ENCODE measurements at regions not wholly inside any gene's neighbourhood (a gene's known extent, or its start where the extent isn't known, plus 50 kb on each side); places are given as distances from the start of the nearest gene placed in this dataset.

- no peak for DNase-seq
Measured at GRCh38 chr9:23551929-23552707, 273.9 kb downstream of the ELAVL2 start.

GRCh38 chr9:23552876-23553601 lies 273.0 kb downstream of the ELAVL2 start:
- no peak for DNase-seq

GRCh38 chr9:23554686-23555085 lies 271.4 kb downstream of the ELAVL2 start:
- DNase-seq = no peak

DNA sequence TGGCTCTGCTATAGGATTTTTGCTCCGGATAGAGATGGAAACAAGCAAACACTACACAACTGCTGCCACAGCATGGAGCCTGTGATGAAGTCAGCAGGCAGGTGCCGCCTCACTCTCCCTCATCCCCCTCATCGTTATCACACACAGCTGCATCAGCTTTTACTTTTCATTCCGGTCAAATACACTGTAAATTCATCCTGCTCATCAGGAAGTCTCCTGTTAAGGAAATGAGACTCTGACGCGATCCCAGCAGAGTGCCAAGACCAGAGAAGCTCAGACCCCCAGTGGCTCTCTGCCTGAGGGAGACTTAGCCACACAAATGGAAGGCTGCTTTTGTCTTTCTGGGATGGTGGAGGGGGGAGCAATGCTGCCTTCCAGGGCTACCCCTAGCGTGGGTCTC lies 270.2 kb downstream of the ELAVL2 start:
- DNase-seq = no peak

GRCh38 chr9:23556459-23556858 lies 269.6 kb downstream of the ELAVL2 start:
- no peak for DNase-seq

DNA sequence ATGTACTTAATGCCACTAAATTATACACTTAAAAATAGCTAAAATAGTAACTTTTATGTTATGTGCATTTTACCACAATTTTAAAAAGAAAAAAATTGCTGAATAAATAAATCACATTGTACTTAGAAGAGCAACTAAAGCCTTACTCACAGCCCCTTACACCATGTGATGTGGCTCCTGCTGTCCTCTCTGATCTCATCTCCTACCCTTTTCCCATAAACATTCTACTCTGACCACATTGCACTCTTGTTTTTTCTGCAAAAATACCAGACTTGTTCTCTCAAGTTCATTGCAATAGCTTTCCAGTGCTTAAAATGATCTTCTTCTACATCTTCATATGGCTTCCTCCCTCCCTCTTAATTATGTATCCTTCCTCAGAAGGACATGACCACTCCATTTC lies 268.4 kb downstream of the ELAVL2 start:
- no peak for DNase-seq

- DNase-seq = no peak
Measured at GRCh38 chr9:23559522-23559921, 266.5 kb downstream of the ELAVL2 start.

- no peak for DNase-seq
Measured at GRCh38 chr9:23563517-23563916, 262.5 kb downstream of the ELAVL2 start.

- DNase-seq = no peak
Measured at GRCh38 chr9:23567516-23568165, 258.4 kb downstream of the ELAVL2 start.

GRCh38 chr9:23571414-23572104 lies 254.5 kb downstream of the ELAVL2 start:
- DNase-seq = no peak

DNA sequence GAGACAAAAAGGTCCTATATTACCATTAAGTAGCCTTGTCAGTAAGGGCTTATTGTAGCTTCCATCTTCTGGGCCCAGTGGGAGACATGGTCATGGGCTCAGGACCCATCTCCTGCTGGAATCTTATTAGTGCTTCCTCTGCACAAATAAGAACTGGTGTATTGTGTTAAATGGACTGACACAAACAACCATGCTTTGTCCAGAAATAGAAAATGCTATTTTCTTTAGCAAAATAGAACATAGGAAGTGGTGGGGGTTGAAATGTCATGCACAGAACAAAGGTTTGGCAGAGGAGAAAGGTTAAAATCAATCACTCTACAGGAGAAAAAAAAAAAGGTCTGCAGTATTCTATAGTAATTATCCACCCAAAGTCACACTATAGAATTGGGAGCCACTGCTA lies 252.2 kb downstream of the ELAVL2 start:
- no peak for DNase-seq

DNA sequence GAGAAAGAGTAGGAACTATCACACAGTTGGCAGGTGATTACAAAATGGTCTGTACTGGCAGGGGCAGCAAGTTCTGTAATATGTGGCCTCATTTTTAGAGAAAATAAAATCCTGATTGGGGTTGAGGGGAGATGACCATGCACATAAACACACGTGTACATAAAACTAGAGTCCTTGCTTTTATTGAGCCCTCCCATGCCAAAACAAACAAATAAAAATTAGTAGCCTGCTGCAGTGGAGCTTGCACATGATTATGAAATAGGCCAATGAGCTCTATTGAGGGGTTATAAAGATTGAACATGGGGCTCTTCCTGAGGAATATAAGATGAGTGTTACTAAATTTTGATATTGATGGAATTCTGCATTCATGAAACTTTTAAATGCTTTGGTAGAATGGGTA lies 248.4 kb downstream of the ELAVL2 start:
- DNase-seq = no peak

GRCh38 chr9:23581931-23582330 lies 244.1 kb downstream of the ELAVL2 start:
- DNase-seq = no peak

DNA sequence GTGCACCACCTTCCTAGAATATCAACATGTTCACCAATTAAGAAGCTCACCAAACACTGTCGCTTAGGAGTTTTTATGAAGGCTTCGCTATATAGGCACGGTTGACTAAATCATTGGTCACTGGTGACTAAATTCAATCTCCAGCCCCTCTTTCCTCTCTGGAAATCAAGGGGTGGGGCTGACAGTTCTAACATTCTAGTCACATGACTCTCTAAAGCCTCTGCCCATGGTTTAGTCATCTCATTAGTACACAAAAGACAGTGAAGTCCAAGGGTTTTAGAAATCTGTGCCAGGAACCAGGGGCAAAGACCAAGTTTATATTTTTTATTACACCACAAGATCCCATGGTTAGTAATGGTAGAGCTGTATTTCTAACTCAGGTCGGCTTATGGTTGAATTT lies 243.2 kb downstream of the ELAVL2 start:
- DNase-seq = no peak

DNA sequence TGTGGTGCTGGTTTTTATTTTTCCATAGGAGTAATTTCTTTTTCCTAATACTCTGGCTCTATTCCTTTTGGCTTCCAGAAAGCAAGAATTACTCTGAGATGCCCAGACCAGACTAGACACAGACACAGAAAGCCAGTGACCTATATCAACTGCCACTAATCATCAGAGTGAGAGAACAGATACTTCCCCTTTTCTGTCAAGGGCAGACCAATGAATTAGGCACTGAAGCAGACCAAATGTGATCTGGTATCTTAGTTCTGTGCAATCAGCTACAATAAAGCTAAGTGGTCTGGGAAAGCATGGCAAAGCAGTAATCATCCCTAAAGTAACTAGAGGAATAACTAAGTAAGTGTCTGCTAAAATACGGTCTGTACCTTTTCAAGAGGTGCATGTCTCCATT lies 239.1 kb downstream of the ELAVL2 start:
- DNase-seq = no peak

DNA sequence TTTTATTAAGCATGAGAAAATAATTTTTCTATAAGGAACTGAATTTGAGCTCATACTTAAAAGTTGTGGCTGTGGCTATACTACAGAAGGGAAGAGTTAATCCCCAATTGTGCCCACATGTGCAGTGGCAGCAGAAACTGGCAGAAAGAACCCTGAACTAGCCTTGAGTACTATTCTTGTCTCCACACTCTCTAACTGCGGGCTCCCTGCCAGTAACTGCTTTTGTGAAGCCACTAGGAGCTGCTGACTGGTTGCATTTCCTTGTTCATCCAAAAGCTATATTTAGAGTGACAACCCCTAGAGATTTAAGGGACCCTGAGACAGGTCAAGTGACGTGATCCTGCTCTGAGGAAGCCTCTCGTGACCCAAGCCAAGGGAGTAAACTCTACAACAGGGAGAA lies 238.6 kb downstream of the ELAVL2 start:
- no peak for DNase-seq

DNA sequence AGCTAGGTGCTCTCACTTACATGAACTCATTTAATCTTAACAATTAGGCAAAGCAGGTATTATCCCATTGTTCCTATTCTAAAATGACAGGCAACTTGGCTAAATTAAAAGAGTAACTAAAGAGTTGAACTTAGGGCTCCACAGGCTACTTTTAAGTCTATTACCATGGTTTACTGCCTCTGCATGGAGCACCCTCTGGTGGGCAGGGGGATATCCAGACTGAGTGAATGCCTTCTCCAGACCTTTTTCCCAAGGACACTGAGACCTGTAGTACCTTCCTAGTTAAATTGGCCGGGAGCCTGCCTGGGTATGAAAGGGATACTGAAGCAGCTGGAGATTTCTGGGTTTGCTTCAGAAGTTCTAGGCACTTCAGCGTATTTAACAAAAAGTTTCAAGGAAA lies 238.1 kb downstream of the ELAVL2 start:
- no peak for DNase-seq

GRCh38 chr9:23590276-23591000 lies 235.6 kb downstream of the ELAVL2 start:
- DNase-seq = peak; percentile 2

- no peak for DNase-seq
Measured at GRCh38 chr9:23594421-23594820, 231.6 kb downstream of the ELAVL2 start.

- DNase-seq = no peak
Measured at GRCh38 chr9:23596913-23597634, 229.0 kb downstream of the ELAVL2 start.

DNA sequence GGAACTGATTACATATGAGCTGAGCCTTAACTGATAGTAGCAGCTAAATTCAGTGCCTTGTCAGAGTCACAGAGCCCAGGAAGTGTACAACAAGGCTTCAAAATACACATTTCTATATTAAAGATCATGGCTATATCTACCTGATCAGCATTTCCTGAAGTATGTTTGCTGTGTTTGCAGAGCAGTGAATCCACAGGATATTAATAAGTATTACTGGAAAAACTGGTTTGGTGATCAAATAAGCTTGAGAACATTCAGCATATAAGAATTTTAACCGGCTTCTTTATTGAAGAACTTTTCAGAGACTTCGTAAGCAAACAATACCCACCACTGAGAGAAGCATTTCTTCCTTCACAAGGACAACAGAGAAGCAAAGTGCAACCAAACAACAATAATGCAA lies 227.0 kb downstream of the ELAVL2 start:
- no peak for DNase-seq

DNA sequence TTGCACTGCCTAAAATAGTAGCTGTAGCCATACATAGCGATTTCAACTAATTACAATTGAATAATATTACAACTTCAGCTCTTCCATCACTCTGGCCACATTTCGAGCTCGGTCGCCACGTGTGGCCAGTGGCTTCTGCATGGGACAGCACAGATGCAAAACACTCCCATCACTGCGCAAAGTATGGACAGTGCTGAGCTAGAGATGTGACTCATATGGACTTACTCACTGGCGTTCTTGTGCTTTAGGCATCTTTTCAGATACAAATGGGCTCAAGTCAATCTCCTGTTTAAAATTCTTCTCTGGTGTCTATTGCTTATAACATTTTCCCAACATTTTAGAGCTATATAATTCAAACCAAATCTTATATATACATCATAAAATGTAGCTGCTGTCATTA lies 222.7 kb downstream of the ELAVL2 start:
- DNase-seq = no peak
